Fibroblast of skin of left biceps (primary cell): ENCODE measurements at regions not wholly inside any gene's neighbourhood (a gene's known extent, or its start where the extent isn't known, plus 50 kb on each side); places are given as distances from the start of the nearest gene placed in this dataset.

Source experiments
- DNase-seq, 2 experiments: peaks; one replicate each; pipeline ENCODE4 v3.0.0-alpha.2; 2013; ENCODE audit warnings: low read depth in 2 of 2

- no peak for DNase-seq
These were observed 282.1 kb downstream of the TPBG start for GRCh38 chr6:82645536-82646230.

- no peak for DNase-seq
These were observed 282.6 kb downstream of the TPBG start for GRCh38 chr6:82646231-82646615.

- DNase-seq, result no peak
These were observed 288.3 kb downstream of the TPBG start for GRCh38 chr6:82651845-82652335.

GRCh38 chr6:82679232-82679631 is 315.6 kb downstream of the TPBG start:
- DNase-seq, result no peak

GRCh38 chr6:82680192-82680591 is 316.6 kb downstream of the TPBG start:
- no peak for DNase-seq

- DNase-seq, result no peak
These were observed 317.6 kb downstream of the TPBG start for GRCh38 chr6:82681119-82681714.

- no peak for DNase-seq
These were observed 323.1 kb downstream of the TPBG start for GRCh38 chr6:82686719-82687118.

GRCh38 chr6:82687855-82688254 is 324.2 kb downstream of the TPBG start:
- DNase-seq, result no peak

GRCh38 chr6:82690283-82690682 is 326.7 kb downstream of the TPBG start:
- DNase-seq, result no peak

- DNase-seq, result no peak
These were observed 328.4 kb downstream of the TPBG start for GRCh38 chr6:82691997-82692396.

GRCh38 chr6:82693094-82693493 is 329.5 kb downstream of the TPBG start:
- no peak for DNase-seq

- no peak for DNase-seq
These were observed 337.7 kb downstream of the TPBG start for GRCh38 chr6:82701341-82701740.

- no peak for DNase-seq
These were observed 339.0 kb downstream of the TPBG start for GRCh38 chr6:82702574-82702973.

GRCh38 chr6:82703230-82703629 is 339.6 kb downstream of the TPBG start:
- DNase-seq, result no peak

GRCh38 chr6:82704045-82704444 is 340.4 kb downstream of the TPBG start:
- no peak for DNase-seq

GRCh38 chr6:82705579-82705978 is 342.0 kb downstream of the TPBG start:
- DNase-seq, result no peak

- DNase-seq, result no peak
These were observed 347.6 kb downstream of the TPBG start for GRCh38 chr6:82711105-82711827.

- DNase-seq, result peak; percentile 6 to 10
These were observed 348.4 kb downstream of the TPBG start for GRCh38 chr6:82711971-82712370.

- no peak for DNase-seq
These were observed 348.8 kb downstream of the TPBG start for GRCh38 chr6:82712389-82712788.

- no peak for DNase-seq
These were observed 349.2 kb downstream of the TPBG start for GRCh38 chr6:82712826-82713225.

- DNase-seq, result no peak
These were observed 344.6 kb downstream of the UBE3D start for GRCh38 chr6:82720992-82721391.

GRCh38 chr6:82735790-82736189 is 329.9 kb downstream of the UBE3D start:
- DNase-seq, result no peak

- DNase-seq, result no peak
These were observed 327.7 kb downstream of the UBE3D start for GRCh38 chr6:82737965-82738364.
